Endothelial cell (in vitro differentiated cells): ENCODE measurements at regions not wholly inside any gene's neighbourhood (a gene's known extent, or its start where the extent isn't known, plus 50 kb on each side); places are given as distances from the start of the nearest gene placed in this dataset.
A peak's percentile ranks its signal among the peaks of the same experiment; 100 is the strongest.

Source experiments
- DNase-seq: peaks from one replicate; pipeline ENCODE4 v3.0.0; 2021; ENCODE audit warnings: low spot score
- H3K27ac Mint-ChIP-seq: one replicate; pipeline ENCODE4 v1.8.0; 2021; ENCODE audit warnings: mixed read lengths, inconsistent platforms; ENCODE audit not compliant: unreplicated experiment
- H3K27me3 Mint-ChIP-seq: one replicate; pipeline ENCODE4 v1.8.0; 2021; ENCODE audit warnings: mild to moderate bottlenecking, moderate library complexity, mixed read lengths, inconsistent platforms; ENCODE audit not compliant: unreplicated experiment
- H3K36me3 Mint-ChIP-seq: one replicate; pipeline ENCODE4 v1.8.0; 2021; ENCODE audit warnings: mild to moderate bottlenecking, low read depth, mixed read lengths, inconsistent platforms; ENCODE audit not compliant: unreplicated experiment
- H3K4me1 Mint-ChIP-seq: one replicate; pipeline ENCODE4 v1.8.0; 2021; ENCODE audit warnings: mild to moderate bottlenecking, mixed read lengths, inconsistent platforms; ENCODE audit not compliant: unreplicated experiment
- H3K4me3 Mint-ChIP-seq: one replicate; pipeline ENCODE4 v1.8.0; 2021; ENCODE audit warnings: mild to moderate bottlenecking, mixed read lengths, inconsistent platforms; ENCODE audit not compliant: unreplicated experiment
- H3K9me3 Mint-ChIP-seq: one replicate; pipeline ENCODE4 v1.8.0; 2021; ENCODE audit warnings: mixed read lengths, inconsistent platforms; ENCODE audit not compliant: unreplicated experiment
- CTCF ChIP-seq: fragments of 200-600 bp; sonication (generic); IDR thresholded peaks from one replicate; pipeline ENCODE4 v1.5.0; 2021; ENCODE audit warnings: antibody characterized with exemption; ENCODE audit not compliant: unreplicated experiment

DNA sequence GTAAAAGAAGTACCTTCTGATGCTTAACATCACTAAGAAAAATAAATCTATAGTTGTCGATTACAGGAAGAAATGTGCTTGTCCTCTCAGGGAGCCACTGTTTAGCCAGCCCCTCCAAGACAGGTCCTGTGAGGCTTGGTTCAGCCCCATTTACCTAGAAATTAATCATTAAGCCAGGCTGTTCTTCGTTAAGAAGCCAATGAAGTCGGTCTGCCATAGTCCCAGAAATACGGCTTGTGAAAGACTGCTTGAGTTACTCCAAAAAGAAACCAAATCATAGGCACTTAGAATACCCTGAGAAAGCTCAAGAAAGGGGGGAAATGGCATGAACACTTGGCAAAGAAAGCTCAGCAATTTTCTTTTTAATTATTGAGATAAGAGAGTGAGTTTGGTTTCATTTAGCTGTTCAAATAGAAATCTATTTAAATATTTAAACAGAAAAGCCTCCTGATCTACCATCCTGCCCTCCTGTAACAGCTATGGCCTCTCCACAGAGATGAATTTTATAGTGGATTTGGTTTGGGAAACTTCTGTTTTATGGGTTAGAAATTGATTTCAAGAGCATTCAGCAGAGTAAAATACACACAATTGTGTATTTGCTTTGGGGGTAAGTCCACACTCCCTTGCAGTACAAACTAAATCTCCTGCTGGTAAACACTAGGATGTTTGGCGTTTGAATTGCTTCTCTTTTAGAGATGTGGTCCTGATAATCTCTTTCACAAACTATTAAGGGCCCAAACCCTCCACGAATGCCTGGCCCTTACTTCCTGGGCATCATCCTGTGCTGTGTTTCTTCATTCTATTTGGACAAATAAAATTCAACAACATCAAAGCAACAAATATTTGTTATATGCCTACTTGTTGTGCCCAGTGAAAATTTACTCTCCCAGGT, 234.4 kb downstream of the SEC23A start:
- no peaks in the 10 kb centered on the region for H3K36me3 Mint-ChIP-seq
- no peaks in the 10 kb centered on the region for H3K9me3 Mint-ChIP-seq
- DNase-seq, result no peak
- TF ChIP-seq CTCF, result no peak
- H3K4me1 Mint-ChIP-seq, result peaks cover 18% of the 10 kb centered on the region
- no peak overlapping the region for H3K27ac Mint-ChIP-seq
- peaks cover 3% of the 10 kb centered on the region for H3K27me3 Mint-ChIP-seq
- H3K4me3 Mint-ChIP-seq, result no peak overlapping the region

GRCh38 chr14:38867561-38868150, 235.4 kb downstream of the SEC23A start:
- H3K4me3 Mint-ChIP-seq, result no peak overlapping the region
- H3K36me3 Mint-ChIP-seq, result no peaks in the 10 kb centered on the region
- H3K4me1 Mint-ChIP-seq, result peaks cover 18% of the 10 kb centered on the region
- peak; percentile 82 for DNase-seq
- peaks cover 2% of the 10 kb centered on the region for H3K27me3 Mint-ChIP-seq
- TF ChIP-seq CTCF, result peak; percentile 82
- H3K9me3 Mint-ChIP-seq, result no peaks in the 10 kb centered on the region
- no peak overlapping the region for H3K27ac Mint-ChIP-seq

DNA sequence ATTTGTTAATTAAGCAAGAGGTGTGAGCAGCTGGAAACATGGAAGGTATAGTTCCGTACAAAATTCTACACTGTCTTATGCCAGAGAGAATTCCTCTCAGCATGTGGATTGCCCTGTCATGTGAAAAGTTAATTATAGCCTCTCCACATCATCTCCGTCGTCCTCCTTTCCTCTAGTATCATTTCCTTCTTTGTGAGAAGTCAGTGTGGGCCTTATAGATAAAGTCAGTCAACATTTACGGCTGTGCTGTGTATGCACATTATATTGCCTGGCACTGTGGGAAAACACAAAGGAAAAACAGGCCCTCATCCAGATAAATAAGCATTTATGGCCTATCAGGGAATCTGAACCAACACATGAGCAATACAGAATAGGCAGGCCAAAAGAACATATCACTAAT, 236.6 kb downstream of the SEC23A start:
- TF ChIP-seq CTCF, result no peak
- Mint-ChIP-seq H3K4me3 (no peak overlapping the region), H3K9me3 (no peaks in the 10 kb centered on the region), H3K27ac (no peak overlapping the region), H3K4me1 (peaks cover 18% of the 10 kb centered on the region), H3K36me3 (no peaks in the 10 kb centered on the region), H3K27me3 (peaks cover 2% of the 10 kb centered on the region)
- no peak for DNase-seq

DNA sequence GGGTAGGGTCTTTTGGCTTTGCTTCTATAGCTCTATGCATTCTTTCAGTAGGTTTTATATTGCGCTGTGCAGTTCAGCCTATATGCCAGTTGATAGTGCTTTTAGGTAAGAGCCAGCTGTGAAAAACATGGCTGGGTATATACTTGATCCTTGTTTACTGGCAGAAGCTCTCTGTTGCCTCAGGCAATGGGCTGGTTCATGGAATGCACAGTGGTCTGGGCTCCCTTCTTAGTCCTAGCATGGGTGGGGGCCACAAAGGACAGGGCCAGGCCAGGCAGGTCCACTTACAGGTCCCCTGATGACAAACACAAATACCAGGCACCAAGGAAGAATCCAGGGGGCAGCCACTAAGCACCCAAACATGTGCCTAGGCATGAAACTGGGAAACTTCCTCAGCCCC, 240.7 kb downstream of the SEC23A start:
- no peaks in the 10 kb centered on the region for H3K9me3 Mint-ChIP-seq
- H3K27ac Mint-ChIP-seq, result no peak overlapping the region
- TF ChIP-seq CTCF, result no peak
- H3K27me3 Mint-ChIP-seq, result peaks cover 5% of the 10 kb centered on the region
- no peaks in the 10 kb centered on the region for H3K36me3 Mint-ChIP-seq
- DNase-seq, result no peak
- peaks cover 11% of the 10 kb centered on the region for H3K4me1 Mint-ChIP-seq
- H3K4me3 Mint-ChIP-seq, result no peak overlapping the region

DNA sequence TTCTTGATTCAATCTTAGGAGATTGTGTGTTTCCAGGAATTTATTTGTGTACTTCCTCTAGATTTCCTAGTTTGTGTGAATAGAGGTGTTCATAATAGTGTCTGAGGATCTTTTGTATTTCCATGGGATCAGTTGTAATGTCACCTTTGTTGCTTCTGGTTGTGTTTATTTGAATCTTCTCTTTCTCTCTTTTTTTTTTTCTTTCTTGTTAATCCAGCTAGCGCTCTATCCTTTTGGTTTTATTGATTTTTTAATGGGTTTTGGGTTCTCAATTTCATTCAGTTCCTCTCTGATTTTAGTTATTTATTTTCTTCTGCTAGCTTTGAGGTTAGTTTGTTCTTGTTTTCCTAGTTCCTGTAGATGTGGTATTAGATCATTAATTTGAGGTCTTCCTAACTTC, 242.5 kb downstream of the SEC23A start:
- Mint-ChIP-seq H3K9me3 (no peaks in the 10 kb centered on the region), H3K27ac (no peak overlapping the region), H3K27me3 (peaks cover 5% of the 10 kb centered on the region), H3K36me3 (no peaks in the 10 kb centered on the region), H3K4me1 (no peaks in the 10 kb centered on the region), H3K4me3 (no peak overlapping the region)
- no peak for TF ChIP-seq CTCF
- DNase-seq, result no peak
